Suppressor macrophage treated with lipopolysaccharide for 4 hours (primary cell): ENCODE measurements at regions not wholly inside any gene's neighbourhood (a gene's known extent, or its start where the extent isn't known, plus 50 kb on each side); places are given as distances from the start of the nearest gene placed in this dataset.

Experiments used
- DNase-seq: peaks from one replicate; pipeline ENCODE4 v3.0.0-alpha.2; 2020

DNA sequence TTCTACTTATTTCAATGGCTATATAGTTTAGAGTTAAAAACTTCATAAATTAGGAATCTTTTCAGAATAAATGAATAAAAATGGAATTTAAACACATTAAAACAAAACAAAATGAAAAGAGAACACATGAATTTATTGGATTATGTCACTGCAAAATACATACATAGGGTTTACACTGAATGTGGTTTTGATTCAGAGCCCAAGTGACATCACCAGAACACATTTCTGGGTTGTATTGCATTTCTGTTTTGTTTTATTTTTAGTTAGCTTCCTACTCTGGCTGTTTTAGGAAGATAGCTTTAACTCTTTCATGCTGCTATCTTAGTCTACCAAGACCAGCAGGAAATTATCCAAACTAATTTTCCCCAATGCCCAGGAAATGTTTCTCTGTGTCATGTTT lies 1935.0 kb downstream of the EFNA5 start:
- no peak for DNase-seq

DNA sequence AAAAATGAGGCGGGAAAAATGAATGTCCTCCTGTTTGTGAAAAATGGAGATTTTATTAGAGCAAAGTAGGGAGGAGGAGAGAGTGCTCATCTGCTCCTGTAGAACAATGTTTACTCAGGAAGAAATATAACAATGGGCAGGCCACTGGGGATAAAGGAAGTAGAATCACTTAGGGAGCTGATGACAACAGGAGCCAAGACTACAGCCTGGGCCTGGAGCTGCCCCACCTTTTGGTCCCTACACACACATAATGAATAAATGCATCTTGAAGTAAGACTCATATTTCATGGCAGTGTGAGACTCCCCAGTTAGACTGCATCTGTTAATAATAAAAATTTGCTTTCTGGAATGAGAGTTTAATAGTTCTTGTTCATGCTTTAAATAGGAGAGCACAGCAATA lies 1939.8 kb downstream of the EFNA5 start:
- no peak for DNase-seq

- DNase-seq, result no peak
Observed at GRCh38 chr5:105726093-105726492, 1944.6 kb downstream of the EFNA5 start.

- DNase-seq, result no peak
Observed at GRCh38 chr5:105708442-105708841, 1962.3 kb downstream of the EFNA5 start.

GRCh38 chr5:105702323-105702722 lies 1968.4 kb downstream of the EFNA5 start:
- no peak for DNase-seq

DNA sequence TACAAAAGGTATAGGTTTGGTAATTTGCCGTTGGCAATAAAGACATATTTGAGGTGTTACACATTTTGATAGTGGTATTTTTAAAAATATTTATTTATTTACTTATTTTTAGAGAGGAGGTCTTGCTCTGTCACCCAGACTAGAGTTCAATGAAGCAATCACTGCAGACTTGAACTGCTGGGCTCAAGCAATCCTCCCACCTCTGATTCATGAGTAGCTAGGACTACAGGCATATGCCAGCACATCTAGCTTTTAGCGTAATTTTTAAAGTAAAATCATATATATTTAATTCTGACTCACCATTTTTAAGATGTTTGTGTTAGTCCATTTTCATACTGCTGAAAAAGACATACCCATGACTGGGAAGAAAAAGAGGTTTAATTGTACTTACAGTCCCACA lies 1974.3 kb downstream of the EFNA5 start:
- DNase-seq, result no peak

DNA sequence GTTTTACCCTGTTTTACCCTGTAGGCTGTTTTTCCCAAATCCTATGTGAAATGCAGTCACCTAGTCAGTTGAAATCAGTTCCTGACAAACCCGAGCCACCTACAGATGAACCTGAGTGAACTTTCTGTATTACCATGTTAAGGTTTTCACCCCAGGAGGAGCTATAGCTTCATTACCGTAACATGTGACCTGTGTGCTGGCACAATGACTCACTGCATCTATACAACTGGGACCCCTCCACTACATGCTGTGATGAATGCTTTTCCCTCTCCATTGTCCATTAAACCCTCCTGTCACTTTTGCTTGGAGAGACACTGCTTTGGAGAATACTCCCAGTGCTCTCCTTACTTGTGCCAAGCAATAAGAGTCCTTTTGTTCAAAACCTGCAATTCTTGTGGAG lies 1974.8 kb downstream of the EFNA5 start:
- DNase-seq, result no peak

- no peak for DNase-seq
Observed at GRCh38 chr5:105689596-105689995, 1981.1 kb downstream of the EFNA5 start.

GRCh38 chr5:105688227-105688792 lies 1982.4 kb downstream of the EFNA5 start:
- DNase-seq, result no peak

DNA sequence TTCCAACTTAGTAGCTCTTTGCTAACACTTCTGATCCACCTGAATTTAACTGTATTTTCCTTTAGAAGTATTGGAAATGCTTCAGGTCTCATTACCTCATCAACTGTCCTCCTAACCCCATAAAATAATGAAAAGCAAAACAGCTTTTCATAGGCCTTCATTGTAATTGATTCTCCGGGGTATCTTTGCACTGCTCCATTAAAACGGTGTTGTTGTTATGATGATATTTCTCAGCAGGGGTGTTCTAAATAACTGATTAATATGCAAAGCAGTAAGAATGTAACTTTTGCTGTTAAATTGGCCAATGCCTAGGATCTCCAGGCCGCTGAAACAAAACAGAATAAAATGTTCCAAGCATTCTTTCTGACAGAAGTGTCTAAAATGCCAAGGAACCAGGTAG lies 1983.2 kb downstream of the EFNA5 start:
- no peak for DNase-seq

DNA sequence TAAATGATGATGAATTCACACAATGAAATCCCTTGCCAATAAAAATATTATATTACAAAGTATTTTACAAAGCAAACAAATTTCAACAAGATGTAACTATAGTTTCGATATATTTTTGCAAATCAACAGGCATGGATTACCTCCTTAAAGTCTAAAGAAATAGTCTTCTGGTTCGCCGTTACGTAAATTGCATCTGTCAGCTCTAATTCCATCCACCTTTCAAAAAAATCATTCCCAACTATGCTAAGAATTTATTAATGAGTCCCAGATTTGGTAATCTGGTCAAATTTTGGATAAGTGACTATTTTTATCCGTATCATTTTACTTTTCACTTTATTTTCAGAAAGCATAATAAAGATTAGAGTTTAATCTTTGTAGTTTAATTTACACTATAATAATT lies 1984.9 kb downstream of the EFNA5 start:
- no peak for DNase-seq

- DNase-seq, result no peak
Observed at GRCh38 chr5:105684799-105685198, 1985.9 kb downstream of the EFNA5 start.

GRCh38 chr5:105680858-105681475 lies 1989.8 kb downstream of the EFNA5 start:
- no peak for DNase-seq

DNA sequence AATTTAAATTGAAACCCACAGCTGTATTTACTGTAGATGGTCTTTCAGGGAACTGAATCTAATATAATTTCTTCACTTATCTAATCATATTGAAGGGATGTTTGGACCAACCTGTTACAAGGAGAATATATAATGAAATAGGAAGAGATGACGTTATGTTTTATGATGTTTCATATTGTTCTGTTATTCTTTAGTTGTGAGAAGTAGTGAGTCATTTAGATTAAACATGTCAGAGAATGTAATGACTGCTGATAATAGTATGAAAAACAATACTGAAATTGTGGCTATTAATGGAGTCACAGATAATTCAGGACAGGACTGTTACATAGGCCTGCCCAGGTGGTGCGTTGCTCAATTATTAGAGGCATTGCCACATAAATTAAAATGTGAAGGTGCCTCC lies 1993.4 kb downstream of the EFNA5 start:
- DNase-seq, result no peak

GRCh38 chr5:105670596-105670995 lies 2000.1 kb downstream of the EFNA5 start:
- no peak for DNase-seq

- no peak for DNase-seq
Observed at GRCh38 chr5:105663671-105664070, 2007.1 kb downstream of the EFNA5 start.

- DNase-seq, result no peak
Observed at GRCh38 chr5:105659396-105659795, 2011.3 kb downstream of the EFNA5 start.

- no peak for DNase-seq
Observed at GRCh38 chr5:105640328-105640727, 2030.4 kb downstream of the EFNA5 start.

DNA sequence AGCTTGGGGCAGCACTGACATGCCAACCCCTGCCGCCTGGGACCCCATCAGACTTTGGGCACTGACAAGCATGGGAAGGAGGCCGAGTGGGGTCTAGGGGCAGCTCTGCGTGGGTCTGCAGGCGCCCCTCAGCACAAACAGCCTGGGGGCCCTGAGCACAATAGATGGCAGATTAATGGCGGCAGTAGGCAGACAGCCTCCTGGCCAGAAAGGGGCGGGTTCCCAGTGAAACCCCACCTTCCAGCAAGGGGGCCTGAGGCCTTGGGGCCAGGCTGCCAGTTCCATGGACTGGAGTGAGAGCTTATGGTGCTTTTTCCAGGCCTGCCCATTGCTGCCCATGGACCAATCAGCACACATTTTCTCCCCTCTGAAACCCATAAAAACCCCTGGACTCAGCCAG lies 2031.2 kb downstream of the EFNA5 start:
- DNase-seq, result no peak

GRCh38 chr5:105639068-105639467 lies 2031.7 kb downstream of the EFNA5 start:
- DNase-seq, result no peak

DNA sequence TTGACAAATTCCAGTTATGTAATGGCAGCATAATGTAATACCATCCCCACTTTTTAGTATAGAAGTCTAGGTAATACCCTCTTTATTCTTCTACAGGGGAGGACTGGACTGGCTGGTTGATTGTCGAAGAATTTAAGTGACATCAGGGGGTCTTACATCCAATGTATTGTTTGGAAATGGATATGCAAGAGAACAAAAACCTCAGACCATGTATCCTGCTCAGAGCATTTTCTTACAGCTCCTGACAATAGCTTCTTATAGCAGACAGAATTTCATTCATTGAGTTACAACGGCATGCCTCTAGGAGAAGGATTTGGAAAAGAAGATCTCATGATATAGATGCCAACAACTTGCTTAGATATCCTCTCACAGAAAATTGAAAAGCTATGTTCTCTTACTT lies 2032.3 kb downstream of the EFNA5 start:
- DNase-seq, result no peak

DNA sequence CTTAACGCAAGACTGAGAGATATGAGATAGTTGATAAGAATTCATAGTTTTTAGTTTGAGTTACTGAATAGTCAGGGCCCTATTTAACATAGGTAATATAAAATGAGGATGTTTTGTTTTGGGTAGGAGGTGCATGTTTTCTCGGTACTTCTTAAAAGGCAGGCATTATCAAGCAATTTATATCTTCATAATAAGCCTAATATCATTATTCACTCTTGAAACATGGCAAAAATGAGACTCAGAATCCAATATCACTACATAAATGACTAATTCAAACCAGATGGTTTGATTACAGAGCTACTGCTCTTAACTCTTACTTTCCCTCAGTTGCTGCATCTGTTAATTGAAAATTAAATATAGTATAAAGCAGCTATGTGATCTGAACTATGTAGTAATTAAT lies 2038.7 kb downstream of the EFNA5 start:
- no peak for DNase-seq

DNA sequence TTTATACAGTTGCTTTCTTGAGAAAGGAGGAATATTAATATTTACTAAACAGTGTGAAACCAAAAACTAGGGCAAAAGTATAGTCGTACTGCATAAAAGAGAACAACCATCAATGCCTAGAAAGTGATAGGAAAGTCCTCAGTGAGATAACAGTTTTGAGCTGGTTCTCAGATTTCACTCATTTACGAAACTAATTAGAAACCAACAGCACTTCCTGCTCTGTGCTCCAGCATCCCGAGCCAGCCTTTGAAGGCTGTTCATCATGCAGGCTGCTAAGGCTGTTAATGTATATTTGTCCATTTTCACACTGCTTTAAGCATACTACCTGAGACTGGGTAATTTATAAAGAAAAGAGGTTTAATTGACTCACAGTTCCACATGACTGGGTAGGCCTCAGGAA lies 2039.9 kb downstream of the EFNA5 start:
- DNase-seq, result no peak

DNA sequence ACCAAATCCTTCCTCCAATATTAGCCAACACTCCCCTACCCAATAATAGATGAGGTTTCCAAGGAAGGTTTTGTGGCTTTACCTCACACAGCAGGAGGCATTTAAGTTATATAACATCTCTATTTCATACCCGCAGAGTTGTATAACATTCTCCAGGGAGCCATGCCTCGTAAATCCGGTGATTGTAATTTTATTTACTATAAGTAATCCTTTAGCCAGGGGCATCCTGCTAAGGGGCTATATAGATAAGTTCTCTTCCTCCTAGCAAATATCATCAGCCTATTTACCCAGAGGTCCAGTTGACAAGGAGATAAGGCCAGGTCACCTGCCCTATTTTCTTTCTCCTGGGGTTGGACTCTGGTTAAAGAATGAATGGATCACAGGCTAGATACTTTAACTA lies 2051.0 kb downstream of the EFNA5 start:
- DNase-seq, result no peak

DNA sequence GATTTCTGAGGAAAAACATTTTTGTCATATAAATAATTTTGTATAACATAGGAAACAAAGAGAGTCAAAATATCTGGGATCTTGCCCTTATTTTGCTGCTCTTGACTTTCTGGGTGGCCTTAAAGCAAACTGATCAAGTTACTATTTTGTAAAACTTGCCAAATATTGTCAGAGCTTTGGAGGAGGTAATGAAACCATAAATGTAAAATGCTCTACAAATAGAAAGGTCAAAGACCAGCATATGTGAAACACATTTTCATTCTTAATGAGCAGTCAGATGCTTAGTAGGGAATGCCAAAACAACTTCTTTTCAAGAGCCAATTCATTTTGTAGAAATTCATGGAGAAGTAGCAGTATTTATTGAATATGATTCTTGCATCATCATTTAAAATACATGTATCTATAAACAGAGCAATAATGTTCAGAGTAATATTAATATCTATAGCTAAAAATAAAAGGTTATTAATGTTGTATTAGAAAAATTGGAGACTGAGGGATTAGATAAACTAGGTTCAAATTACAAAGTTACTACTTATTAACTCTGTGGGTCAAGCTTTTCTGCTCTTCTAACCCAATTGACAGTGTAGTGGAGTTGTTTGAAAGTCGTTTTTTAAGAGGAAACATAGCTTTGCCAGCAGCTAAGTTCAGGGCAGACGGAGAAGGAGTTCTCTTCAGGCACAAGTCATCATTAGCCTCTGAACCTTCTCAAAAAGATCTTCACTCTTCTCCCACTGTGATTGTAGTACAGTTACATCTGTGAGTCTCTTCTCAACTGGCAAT lies 2053.1 kb downstream of the EFNA5 start:
- no peak for DNase-seq
